Common myeloid progenitor, CD34-positive (primary cell): ENCODE measurements at regions not wholly inside any gene's neighbourhood (a gene's known extent, or its start where the extent isn't known, plus 50 kb on each side); places are given as distances from the start of the nearest gene placed in this dataset.
A peak's percentile ranks its signal among the peaks of the same experiment; 100 is the strongest.

Source experiments
- CTCF ChIA-PET: fragments of 350-600 bp; sonication (Branson Sonifier 250); formaldehyde crosslinking; loops from one replicate; lab custom pipeline; 2021; ENCODE audit warnings: antibody characterized with exemption; lab: Charles Lee
- POLR2A ChIA-PET: fragments of 350-600 bp; sonication (Branson Sonifier 250); formaldehyde crosslinking; loops from one replicate; lab custom pipeline; 2021; ENCODE audit warnings: antibody characterized with exemption; lab: Charles Lee
- DNase-seq, 3 donors: peaks; one replicate each; pipeline versions ENCODE4 v3.0.0 to v3.0.0-alpha.2; 2013
- H3K27ac ChIP-seq, 2 experiments: 1 replicate in 1 of 2; 2 replicates in 1 of 2; pipeline ENCODE4 v1.7.0; 2013; ENCODE audit warnings: inconsistent platforms in 2 of 2, low read length in 2 of 2, mild to moderate bottlenecking in 2 of 2, low read depth in 1 of 2, moderate library complexity in 1 of 2; ENCODE audit not compliant: severe bottlenecking in 2 of 2, insufficient read depth in 1 of 2, poor library complexity in 1 of 2
- H3K27me3 ChIP-seq, 5 experiments: replicated peaks in 2 of 5; 1 replicate in 3 of 5; 2 replicates in 2 of 5; pipeline versions ENCODE4 v1.6.1 to v1.7.0; 2013; ENCODE audit warnings: low read length in 4 of 5, mild to moderate bottlenecking in 2 of 5, moderate library complexity in 2 of 5, inconsistent platforms in 1 of 5; ENCODE audit not compliant: insufficient read depth in 5 of 5, control insufficient read depth in 4 of 5
- H3K36me3 ChIP-seq, 4 experiments: 1 replicate in 2 of 4; 2 replicates in 2 of 4; pipeline versions ENCODE4 v1.6.1 to v1.7.0; 2013; ENCODE audit warnings: low read length in 3 of 4, control low read depth in 1 of 4, mild to moderate bottlenecking in 1 of 4; ENCODE audit not compliant: control insufficient read depth in 4 of 4, insufficient read depth in 4 of 4
- H3K4me1 ChIP-seq, 4 experiments: 1 replicate in 3 of 4; 2 replicates in 1 of 4; pipeline versions ENCODE4 v1.6.1 to v1.7.1; 2013; ENCODE audit warnings: low read length in 3 of 4, mild to moderate bottlenecking in 3 of 4, control low read depth in 1 of 4, inconsistent platforms in 1 of 4, moderate library complexity in 1 of 4; ENCODE audit not compliant: control insufficient read depth in 4 of 4, insufficient read depth in 4 of 4; ENCODE audit errors: control extremely low read depth in 1 of 4
- H3K4me3 ChIP-seq, 7 experiments: 1 replicate in 4 of 7; 2 replicates in 3 of 7; pipeline versions ENCODE4 v1.5.1 to v1.7.0; 2013; ENCODE audit warnings: mild to moderate bottlenecking in 7 of 7, low read length in 6 of 7, moderate library complexity in 6 of 7, inconsistent platforms in 2 of 7, low read depth in 2 of 7, control low read depth in 1 of 7; ENCODE audit not compliant: insufficient read depth in 4 of 7, control insufficient read depth in 1 of 7; ENCODE audit errors: extremely low read depth in 1 of 7
- H3K9me3 ChIP-seq, 5 experiments: 1 replicate in 4 of 5; 2 replicates in 1 of 5; pipeline versions ENCODE4 v1.6.1 to v1.7.1; 2013; ENCODE audit warnings: low read length in 4 of 5, mild to moderate bottlenecking in 2 of 5, inconsistent platforms in 1 of 5, low read depth in 1 of 5, moderate library complexity in 1 of 5; ENCODE audit not compliant: control insufficient read depth in 4 of 5, insufficient read depth in 2 of 5; ENCODE audit errors: control extremely low read depth in 1 of 5
- WGBS: methylation state at CpG from one replicate; pipeline ENCODE4 v1.1.5; 2013; ENCODE audit not compliant: insufficient coverage; 5-methylcytosine and 5-hydroxymethylcytosine counted together

DNA sequence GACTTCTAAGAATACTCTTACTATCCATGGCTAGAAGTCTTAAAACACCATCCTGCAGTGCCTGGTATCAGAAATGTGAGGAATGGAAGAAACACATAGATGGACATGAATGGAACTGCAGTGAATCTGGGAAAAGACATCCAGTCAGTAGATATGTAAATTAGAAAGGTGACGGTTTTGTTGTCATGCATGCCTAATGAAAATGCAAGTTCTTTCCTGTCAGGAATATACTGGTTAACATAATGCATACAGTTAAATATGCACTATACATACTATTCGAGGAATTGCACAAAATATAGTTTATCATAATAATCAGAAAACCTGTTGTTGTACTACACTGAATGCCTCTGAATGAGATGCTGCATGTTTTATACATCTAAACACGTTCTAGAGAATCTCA, 190.6 kb upstream of the ITGA4 start:
- 100% methylated on average over 1 of the region's 3 CpGs for WGBS

DNA sequence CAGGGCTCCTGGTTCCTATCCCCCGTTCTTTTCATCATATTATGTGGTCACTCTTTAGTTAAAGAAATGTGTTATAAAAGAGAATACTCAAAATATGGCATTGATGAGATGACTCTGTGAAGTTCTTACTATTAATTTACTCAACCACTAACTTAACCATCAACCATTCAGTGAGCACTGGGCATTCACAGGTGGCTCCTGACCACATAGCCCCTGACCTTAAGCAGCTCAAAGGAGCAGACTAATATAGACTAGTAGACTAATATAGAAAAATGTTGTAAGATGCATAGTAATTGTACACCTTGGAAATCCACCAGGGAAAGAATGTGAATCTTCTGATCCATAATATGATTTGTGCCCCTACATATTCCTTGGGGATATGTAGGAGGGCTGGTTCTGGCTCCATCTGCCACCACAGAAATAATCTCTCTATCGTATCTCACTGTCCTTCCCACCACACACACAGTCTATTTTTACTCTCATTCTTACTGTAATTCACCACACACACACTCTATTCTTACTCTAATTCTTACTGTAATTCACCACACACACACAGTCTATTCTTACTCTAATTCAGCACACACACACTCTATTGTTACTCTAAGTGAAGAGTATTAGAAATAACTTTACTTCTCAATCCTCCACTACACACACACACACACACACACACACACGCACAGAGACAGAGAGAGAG, 188.9 kb upstream of the ITGA4 start:
- H3K9me3 ChIP-seq: no peaks in the 10 kb centered on the region
- no peak for DNase-seq
- H3K4me1 ChIP-seq: no peaks in the 10 kb centered on the region
- no CpG with 5 or more reads among the region's 3 CpGs for WGBS
- no peak overlapping the region for H3K4me3 ChIP-seq
- ChIA-PET CTCF (no interaction called here), POLR2A (interaction anchor here (0.6 kb wide), 1 partner anchor 808 kb away, joined by 3 read pairs; no protein-coding TSS in a partner anchor)
- no peak overlapping the region for H3K27ac ChIP-seq
- H3K36me3 ChIP-seq: no peaks in the 10 kb centered on the region
- no peaks in the 10 kb centered on the region for H3K27me3 ChIP-seq

More for the DNA sequence above, 190.6 kb upstream of the ITGA4 start:
- ChIA-PET POLR2A (no interaction called here), CTCF (no interaction called here)
- no peak overlapping the region for H3K27ac ChIP-seq
- H3K4me1 ChIP-seq: peaks cover 0 to 6% (median 0%) of the 10 kb centered on the region in 4 experiments
- no peaks in the 10 kb centered on the region for H3K36me3 ChIP-seq
- H3K27me3 ChIP-seq: no peaks in the 10 kb centered on the region
- DNase-seq: no peak
- H3K9me3 ChIP-seq: no peaks in the 10 kb centered on the region
- H3K4me3 ChIP-seq: no peak overlapping the region

GRCh38 chr2:181273986-181274385, 183.2 kb upstream of the ITGA4 start:
- Histone ChIP-seq H3K4me3 (no peak overlapping the region), H3K27ac (no peak overlapping the region), H3K4me1 (peaks cover 0 to 7% (median 1%) of the 10 kb centered on the region in 4 experiments), H3K27me3 (no peaks in the 10 kb centered on the region), H3K36me3 (peaks cover 0 to 3% (median 0%) of the 10 kb centered on the region in 4 experiments), H3K9me3 (no peaks in the 10 kb centered on the region)
- CTCF ChIA-PET: no interaction called here
- POLR2A ChIA-PET: interaction anchor here (0.7 kb wide), 1 partner anchor 83 kb away, joined by 3 read pairs; no protein-coding TSS in a partner anchor
- no peak for DNase-seq
- no CpG with 5 or more reads among the region's 1 CpG for WGBS

GRCh38 chr2:181275643-181276070, 181.5 kb upstream of the ITGA4 start:
- no peak for DNase-seq
- no peaks in the 10 kb centered on the region for H3K27me3 ChIP-seq
- H3K27ac ChIP-seq: no peak overlapping the region
- peaks cover 0 to 11% (median 1%) of the 10 kb centered on the region in 4 experiments for H3K4me1 ChIP-seq
- ChIA-PET POLR2A (interaction anchor here (0.7 kb wide), 1 partner anchor 755 kb away, joined by 3 read pairs; no protein-coding TSS in a partner anchor), CTCF (interaction anchor here (1.0 kb wide), 1 partner anchor 151 kb away, joined by 3 read pairs; no protein-coding TSS in a partner anchor)
- H3K36me3 ChIP-seq: peaks cover 0 to 3% (median 0%) of the 10 kb centered on the region in 4 experiments
- no peak overlapping the region for H3K4me3 ChIP-seq
- no peaks in the 10 kb centered on the region for H3K9me3 ChIP-seq
- WGBS: 75% methylated on average over 1 of the region's 3 CpGs

GRCh38 chr2:181281206-181281832, 175.9 kb upstream of the ITGA4 start:
- POLR2A ChIA-PET: no interaction called here
- Histone ChIP-seq H3K27ac (no peak overlapping the region), H3K27me3 (no peaks in the 10 kb centered on the region), H3K4me3 (no peak overlapping the region), H3K4me1 (peaks cover 3 to 14% (median 7%) of the 10 kb centered on the region in 4 experiments), H3K36me3 (no peaks in the 10 kb centered on the region), H3K9me3 (no peaks in the 10 kb centered on the region)
- WGBS: 50% methylated on average over 2 of the region's 2 CpGs
- CTCF ChIA-PET: no interaction called here
- DNase-seq: peak in 2 of 3 donors; percentile 71 to 78

DNA sequence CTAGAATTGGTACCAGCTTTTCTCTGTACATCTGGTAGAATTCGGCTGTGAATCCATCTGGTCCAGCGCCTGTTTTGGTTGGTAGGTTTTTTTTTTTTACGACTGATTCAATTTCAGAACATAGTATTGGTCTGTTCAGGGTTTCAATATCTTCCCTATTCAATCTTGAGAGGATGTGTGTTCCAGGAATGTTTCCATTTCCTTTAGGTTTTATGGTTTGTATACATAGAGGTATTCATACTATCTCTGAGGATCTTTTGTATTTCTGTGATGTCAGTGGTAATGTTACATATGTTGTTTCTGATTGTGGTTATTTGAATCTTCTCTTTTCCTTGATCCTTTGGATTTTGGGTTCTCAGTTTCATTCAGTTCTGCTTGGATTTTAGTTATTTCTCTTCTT, 172.1 kb upstream of the ITGA4 start:
- ChIA-PET CTCF (interaction anchor here (1.5 kb wide), 1 partner anchor 9 kb away, joined by 4 read pairs; no protein-coding TSS in a partner anchor), POLR2A (no interaction called here)
- Histone ChIP-seq H3K4me1 (peaks cover 3 to 14% (median 7%) of the 10 kb centered on the region in 4 experiments), H3K4me3 (no peak overlapping the region), H3K36me3 (no peaks in the 10 kb centered on the region), H3K27me3 (no peaks in the 10 kb centered on the region), H3K27ac (no peak overlapping the region), H3K9me3 (no peaks in the 10 kb centered on the region)
- DNase-seq: no peak
- 100% methylated on average over 1 of the region's 3 CpGs for WGBS

GRCh38 chr2:181289698-181290097, 167.5 kb upstream of the ITGA4 start:
- Histone ChIP-seq H3K36me3 (no peaks in the 10 kb centered on the region), H3K4me1 (no peaks in the 10 kb centered on the region), H3K27ac (no peak overlapping the region), H3K27me3 (no peaks in the 10 kb centered on the region), H3K9me3 (peaks cover 0 to 4% (median 2%) of the 10 kb centered on the region in 5 experiments), H3K4me3 (no peak overlapping the region)
- ChIA-PET POLR2A (no interaction called here), CTCF (no interaction called here)
- WGBS: no CpG with 5 or more reads among the region's 3 CpGs
- peak in 1 of 3 donors; percentile 19 for DNase-seq
